GM12878 (cell line): ENCODE measurements at regions not wholly inside any gene's neighbourhood (a gene's known extent, or its start where the extent isn't known, plus 50 kb on each side); places are given as distances from the start of the nearest gene placed in this dataset.

Experiments used
- ATAC-seq: fragments of 200-7000 bp; cut with Tn5 transposase; 3 replicates; pipeline ENCODE4 v1.9.1; 2020; ENCODE audit warnings: mild to moderate bottlenecking, moderate library complexity
- BruUV-seq: library from RNA; stranded (reverse); fragments of 400-500 nt; replicated peaks from 2 replicates; lab custom pipeline; 2021; lab: Mats Ljungman, UMichigan
- CTCF ChIA-PET: fragments of 300-600 bp; sonication (Branson Sonifier 250); formaldehyde crosslinking; extraction: SDS; loops from one replicate; lab custom pipeline; 2021; ENCODE audit warnings: inconsistent platforms; lab: Yijun Ruan, JAX
- POLR2A ChIA-PET: fragments of 350-600 bp; formaldehyde crosslinking; extraction: SDS; loops from one replicate; lab custom pipeline; 2021; ENCODE audit warnings: inconsistent platforms; lab: Charles Lee
- RAD21 ChIA-PET: fragments of 300-600 bp; sonication (Branson Sonifier 250); formaldehyde crosslinking; loops from one replicate; lab custom pipeline; 2023; ENCODE audit warnings: antibody characterized with exemption; ENCODE audit not compliant: unreplicated experiment; lab: Charles Lee
- SMC1A ChIA-PET: fragments of 300-600 bp; sonication (Branson Sonifier 250); formaldehyde crosslinking; loops from one replicate; lab custom pipeline; 2023; ENCODE audit not compliant: unreplicated experiment, uncharacterized antibody; lab: Charles Lee
- DNase-seq: peaks from one replicate; pipeline ENCODE4 v3.0.0-alpha.2; 2011; ENCODE audit warnings: low read depth, low spot score
- FAIRE-seq: peaks from 3 replicates; lab custom pipeline; 2011; peaks lifted over from hg19 to GRCh38; lab: Jason Lieb, UNC
- H2AFZ ChIP-seq: 2 replicates; pipeline ENCODE4 v1.6.0; 2011; ENCODE audit warnings: low read depth, low read length, control low read depth; ENCODE audit not compliant: control insufficient read depth
- H3K27ac ChIP-seq: 2 replicates; pipeline ENCODE4 v1.5.1; 2011; ENCODE audit warnings: control low read depth; ENCODE audit not compliant: control insufficient read depth, insufficient read depth
- H3K27me3 ChIP-seq, 2 experiments: replicated peaks in 1 of 2; 2 replicates each; pipeline versions ENCODE4 v1.6.0 to v1.6.1; 2011; ENCODE audit warnings: low read length in 1 of 2; ENCODE audit not compliant: control insufficient read depth in 2 of 2, insufficient read depth in 2 of 2
- H3K36me3 ChIP-seq, 2 experiments: 2 replicates each; pipeline ENCODE4 v1.5.1; 2011; ENCODE audit warnings: low read length in 1 of 2; ENCODE audit not compliant: control insufficient read depth in 2 of 2, insufficient read depth in 2 of 2
- H3K4me1 ChIP-seq: 2 replicates; pipeline ENCODE4 v1.6.1; 2011; ENCODE audit warnings: mild to moderate bottlenecking, low read length, moderate library complexity, mixed read lengths; ENCODE audit not compliant: control insufficient read depth, insufficient read depth
- H3K4me2 ChIP-seq: 2 replicates; pipeline ENCODE4 v1.6.0; 2011; ENCODE audit warnings: control low read depth; ENCODE audit not compliant: control insufficient read depth, insufficient read depth
- H3K4me3 ChIP-seq: fragments of 200-600 bp; sonication (generic); 2 replicates; pipeline ENCODE4 v1.5.1; 2016
- H3K79me2 ChIP-seq: 2 replicates; pipeline ENCODE4 v1.6.0; 2011; ENCODE audit warnings: low read length; ENCODE audit not compliant: control insufficient read depth, insufficient read depth
- H3K9ac ChIP-seq: 2 replicates; pipeline ENCODE4 v1.8.0; 2011; ENCODE audit warnings: low read length, control low read depth, mixed read lengths; ENCODE audit not compliant: control insufficient read depth, insufficient read depth
- H3K9me3 ChIP-seq: replicated peaks from 3 replicates; pipeline ENCODE4 v1.5.1; 2011; ENCODE audit warnings: mild to moderate bottlenecking, low read length; ENCODE audit not compliant: control insufficient read depth, insufficient read depth
- H4K20me1 ChIP-seq: 2 replicates; pipeline ENCODE4 v1.6.0; 2011; ENCODE audit not compliant: control insufficient read depth, insufficient read depth
- ASH2L ChIP-seq: fragments of 300-600, 200-600 bp; sonication (generic); IDR thresholded peaks from 2 replicates; pipeline ENCODE4 v1.6.1; 2017; ENCODE audit warnings: low read depth, mild to moderate bottlenecking, borderline replicate concordance
- BHLHE40 ChIP-seq, 2 experiments: fragments of 450-650 bp in 1 of 2; IDR thresholded peaks; 2 replicates each; pipeline ENCODE4 v1.6.1; 2011 to 2017; ENCODE audit warnings: low read depth in 2 of 2, borderline replicate concordance in 1 of 2, improper control_type of control experiment in 1 of 2, low read length in 1 of 2, mild to moderate bottlenecking in 1 of 2
- CTCF ChIP-seq, 3 experiments: IDR thresholded peaks in 2 of 3; conservative IDR thresholded peaks in 1 of 3; 2 replicates each; pipeline ENCODE4 v1.5.1; 2011; ENCODE audit warnings: low read depth in 3 of 3, low read length in 3 of 3, mild to moderate bottlenecking in 3 of 3, control low read depth in 2 of 3, moderate library complexity in 2 of 3, inconsistent platforms in 1 of 3, mixed read lengths in 1 of 3; ENCODE audit not compliant: control insufficient read depth in 2 of 3, insufficient read depth in 1 of 3; ENCODE audit errors: extremely low read depth in 1 of 3
- FOS ChIP-seq: IDR thresholded peaks from 3 replicates; pipeline ENCODE4 v1.6.1; 2011; ENCODE audit warnings: borderline replicate concordance; ENCODE audit not compliant: insufficient read length; ENCODE audit errors: extremely low read depth
- KLF5 ChIP-seq: fragments of 450-650 bp; IDR thresholded peaks from 2 replicates; pipeline ENCODE4 v1.6.1; 2014; ENCODE audit warnings: mild to moderate bottlenecking; ENCODE audit not compliant: partially characterized antibody
- NR2C2 ChIP-seq: IDR thresholded peaks from 2 replicates; pipeline ENCODE4 v1.6.1; 2011; ENCODE audit warnings: borderline replicate concordance, low read depth; ENCODE audit not compliant: control insufficient read depth, insufficient read length
- PAX8 ChIP-seq: fragments of 450-650 bp; IDR thresholded peaks from 2 replicates; pipeline ENCODE4 v1.6.1; 2017; ENCODE audit warnings: mild to moderate bottlenecking, moderate library complexity
- PML ChIP-seq: IDR thresholded peaks from 2 replicates; pipeline ENCODE4 v1.6.1; 2012; ENCODE audit warnings: low read length, inconsistent platforms
- SMAD5 ChIP-seq: IDR thresholded peaks from 2 replicates; pipeline ENCODE4 v1.6.1; 2016; ENCODE audit warnings: antibody characterized with exemption, low read depth
- SPI1 ChIP-seq: IDR thresholded peaks from 2 replicates; pipeline ENCODE4 v1.6.1; 2011; ENCODE audit warnings: low read depth, mild to moderate bottlenecking, low read length, moderate library complexity, borderline replicate concordance; ENCODE audit not compliant: insufficient read depth
- SRF ChIP-seq, 2 experiments: IDR thresholded peaks; 2 replicates each; pipeline ENCODE4 v1.6.1; 2011; ENCODE audit warnings: low read depth in 2 of 2, low read length in 2 of 2, mild to moderate bottlenecking in 1 of 2, moderate library complexity in 1 of 2
- TARDBP ChIP-seq: IDR thresholded peaks from 2 replicates; pipeline ENCODE4 v1.6.1; 2016; ENCODE audit warnings: borderline replicate concordance
- TBL1XR1 ChIP-seq: IDR thresholded peaks from 2 replicates; pipeline ENCODE4 v1.6.1; 2012; ENCODE audit warnings: low read depth, low read length, improper control_type of control experiment
- WGBS: methylation state at CpG from one replicate; pipeline ENCODE4 v1.1.6; 2016; ENCODE audit warnings: low lambda C conversion rate; ENCODE audit not compliant: insufficient replicate concordance, insufficient coverage; ENCODE audit errors: missing lambda C conversion rate; 5-methylcytosine and 5-hydroxymethylcytosine counted together
- in situ Hi-C: fragments of 300-500 bp; cut with MboI; formaldehyde crosslinking; loops from 9 replicates; pipeline ENCODE4 v1.14.3; 2018; ENCODE audit warnings: mixed read lengths
- intact Hi-C: fragments of 100-400 bp; cut with micrococcal nuclease; formaldehyde crosslinking; loops from one replicate; pipeline ENCODE4 v1.14.2; 2022; ENCODE audit not compliant: unreplicated experiment

- Histone ChIP-seq H3K79me2 (no peaks in the 10 kb centered on the region), H3K4me3 (no peak overlapping the region), H3K4me1 (no peaks in the 10 kb centered on the region), H3K27me3 (no peaks in the 10 kb centered on the region), H3K36me3 (no peaks in the 10 kb centered on the region), H4K20me1 (no peaks in the 10 kb centered on the region), H3K9ac (no peak overlapping the region), H3K9me3 (no peaks in the 10 kb centered on the region), H2AFZ (no peak overlapping the region), H3K4me2 (no peak overlapping the region), H3K27ac (no peak overlapping the region)
- ATAC-seq, result no peak
- FAIRE-seq, result no peak
- ChIA-PET RAD21 (no interaction called here), POLR2A (no interaction called here), SMC1A (no interaction called here), CTCF (interaction anchor here (1.4 kb wide), 1 partner anchor 14 kb away, joined by 3 read pairs; no protein-coding TSS in a partner anchor)
- BruUV-seq, result no TSS peak
- in situ Hi-C loops (no loop called here), intact Hi-C loops (no loop called here)
- TF ChIP-seq TARDBP (no peak), SPI1 (no peak), FOS (no peak), ASH2L (no peak), BHLHE40 (IDR thresholded peaks at IDR 0.05; ENCODE audit: borderline replicate concordance in 1 of 2, low read depth in 2 of 2, low read length in 1 of 2) (no peak), PAX8 (no peak), PML (no peak), SMAD5 (no peak), NR2C2 (no peak), TBL1XR1 (no peak), SRF (IDR thresholded peaks at IDR 0.05; ENCODE audit: low read depth in 2 of 2, low read length in 2 of 2) (no peak), KLF5 (no peak), CTCF (IDR thresholded peaks at IDR 0.05 in 2 of 3, conservative IDR thresholded peaks at IDR 0.05 in 1 of 3; ENCODE audit: control insufficient read depth in 2 of 3, extremely low read depth in 1 of 3, insufficient read depth in 1 of 3, low read depth in 3 of 3, low read length in 3 of 3) (no peak)
- 0% methylated on average over 1 of the region's 1 CpG for WGBS
- DNase-seq, result no peak
Observed at GRCh38 chr18:6589923-6590322, 139.6 kb upstream of the ARHGAP28 start.
